HG02588 (cell line): ENCODE measurements at regions not wholly inside any gene's neighbourhood (a gene's known extent, or its start where the extent isn't known, plus 50 kb on each side); places are given as distances from the start of the nearest gene placed in this dataset.
A peak's percentile ranks its signal among the peaks of the same experiment; 100 is the strongest.
"Not testable (repeated sequence)": the region's sequence is repeated elsewhere in the genome, so short reads cannot be mapped to it uniquely, and the experiment has no call there.

Experiments used
- ATAC-seq: cut with Tn5 transposase; IDR thresholded peaks from one replicate; pipeline ENCODE4 v1.9.1; 2021; ENCODE audit warnings: mild to moderate bottlenecking, moderate library complexity; ENCODE audit not compliant: unreplicated experiment

GRCh38 chr21:25489673-25490072, 117.6 kb downstream of the MRPL39 start:
- ATAC-seq = no peak

- ATAC-seq = peak; percentile 63
These were observed 120.2 kb downstream of the MRPL39 start for GRCh38 chr21:25487046-25487594.

DNA sequence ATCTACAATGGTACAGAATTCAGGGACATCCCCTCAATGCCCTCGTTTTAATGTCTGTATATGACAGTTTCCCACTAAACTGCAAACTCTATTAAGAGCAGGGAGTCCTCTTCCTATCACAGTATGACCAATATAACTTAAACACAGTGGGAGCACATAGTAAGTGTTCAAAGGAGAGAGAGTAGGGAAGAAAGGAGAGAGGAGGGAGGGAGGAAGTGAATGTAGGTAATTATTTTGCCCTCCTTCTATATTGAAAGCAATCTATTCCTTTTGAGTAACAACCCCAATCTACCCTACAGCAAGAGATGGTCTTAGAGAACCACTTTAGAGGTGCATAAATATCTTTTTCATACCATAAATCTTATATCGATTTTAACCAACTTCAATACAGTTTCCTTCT, 121.4 kb downstream of the MRPL39 start:
- no peak for ATAC-seq

GRCh38 chr21:25467896-25468295, 139.4 kb downstream of the MRPL39 start:
- ATAC-seq = no peak

GRCh38 chr21:25467071-25467470, 140.2 kb downstream of the MRPL39 start:
- ATAC-seq = not testable (repeated sequence)

GRCh38 chr21:25466470-25466869, 140.8 kb downstream of the MRPL39 start:
- ATAC-seq = no peak

- no peak for ATAC-seq
These were observed 142.0 kb downstream of the MRPL39 start for GRCh38 chr21:25465263-25465662.

GRCh38 chr21:25464275-25464674, 143.0 kb downstream of the MRPL39 start:
- peak; percentile 43 for ATAC-seq

- peak; percentile 57 for ATAC-seq
These were observed 144.7 kb downstream of the MRPL39 start for GRCh38 chr21:25462517-25462971.

GRCh38 chr21:25461725-25462124, 145.6 kb downstream of the MRPL39 start:
- ATAC-seq = no peak

DNA sequence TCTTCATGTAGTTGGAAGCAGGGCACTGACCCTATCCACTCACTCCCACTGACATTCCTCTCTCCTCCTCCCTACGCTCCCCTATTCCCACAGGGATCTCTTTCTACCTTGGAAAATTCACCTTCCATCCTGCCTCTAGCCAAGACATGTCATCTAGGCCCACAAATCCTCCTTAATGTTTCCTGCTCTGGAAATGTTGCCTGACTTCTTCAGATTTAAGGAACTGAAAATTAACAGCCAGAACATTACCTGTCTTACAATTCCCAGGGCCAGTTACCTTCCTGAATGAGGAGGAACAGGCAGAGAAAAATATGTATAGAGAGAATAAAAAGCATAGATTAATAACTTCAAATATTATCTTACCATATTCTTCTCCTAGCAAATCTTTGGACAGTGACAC, 147.3 kb downstream of the MRPL39 start:
- no peak for ATAC-seq

DNA sequence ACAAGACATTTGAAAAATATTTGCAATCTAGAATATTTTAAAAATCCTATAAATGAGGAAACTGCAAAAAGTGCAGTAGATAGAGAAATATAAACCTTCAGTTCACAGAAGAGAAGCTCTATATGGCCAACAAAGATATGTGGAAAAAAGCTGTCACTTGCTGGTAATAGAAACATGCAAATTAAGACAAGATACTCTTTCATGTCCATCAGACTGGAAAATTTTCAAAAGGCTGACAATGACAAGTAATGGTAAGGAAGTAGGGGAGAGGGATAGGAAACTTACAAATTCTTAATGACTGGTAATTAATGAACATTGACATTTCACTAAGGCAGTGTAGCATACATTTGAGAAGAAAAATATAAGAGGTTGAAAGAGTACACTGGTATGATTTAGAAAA, 147.9 kb downstream of the MRPL39 start:
- ATAC-seq = no peak

GRCh38 chr21:25458484-25458883, 148.8 kb downstream of the MRPL39 start:
- ATAC-seq = no peak

DNA sequence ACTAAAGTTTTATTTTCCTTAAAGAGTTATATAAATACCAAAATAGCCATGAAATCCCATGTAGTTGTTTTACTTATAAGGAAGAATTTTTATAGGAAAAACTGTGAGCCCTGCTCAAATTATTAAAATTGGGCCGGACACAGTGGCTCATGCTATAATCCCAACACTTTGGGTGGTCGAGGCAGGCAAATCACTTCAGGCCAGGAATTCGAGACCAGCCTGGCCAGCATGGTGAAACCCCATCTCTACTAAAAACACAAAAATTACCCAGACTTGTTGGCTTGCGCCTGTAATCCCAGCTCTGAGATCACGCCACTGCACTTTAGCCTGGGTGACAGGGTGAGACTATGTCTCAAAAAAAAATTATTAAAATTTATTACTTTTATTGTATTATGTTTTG, 149.3 kb downstream of the MRPL39 start:
- no peak for ATAC-seq

- ATAC-seq = peak; percentile 59
These were observed 149.9 kb downstream of the MRPL39 start for GRCh38 chr21:25457411-25457810.

DNA sequence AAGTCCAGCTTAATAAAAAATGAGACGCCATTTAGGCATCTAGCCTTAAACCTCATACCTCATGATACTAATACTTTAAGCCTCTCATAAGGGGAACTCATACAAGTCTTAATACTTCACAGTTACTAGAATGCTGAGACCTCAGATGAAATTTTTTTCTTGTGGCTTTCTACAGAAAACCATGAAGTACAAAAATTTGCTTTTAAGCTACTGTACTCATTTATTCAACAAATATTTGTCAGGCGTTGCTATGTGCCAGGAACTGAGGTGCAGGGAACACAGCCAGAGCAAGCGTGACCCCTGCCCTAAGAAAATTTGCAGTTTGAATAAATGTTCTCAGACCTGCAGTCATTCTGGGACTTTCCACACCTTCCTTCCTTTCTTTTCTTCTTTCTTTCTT, 150.6 kb downstream of the MRPL39 start:
- ATAC-seq = peak; percentile 45

DNA sequence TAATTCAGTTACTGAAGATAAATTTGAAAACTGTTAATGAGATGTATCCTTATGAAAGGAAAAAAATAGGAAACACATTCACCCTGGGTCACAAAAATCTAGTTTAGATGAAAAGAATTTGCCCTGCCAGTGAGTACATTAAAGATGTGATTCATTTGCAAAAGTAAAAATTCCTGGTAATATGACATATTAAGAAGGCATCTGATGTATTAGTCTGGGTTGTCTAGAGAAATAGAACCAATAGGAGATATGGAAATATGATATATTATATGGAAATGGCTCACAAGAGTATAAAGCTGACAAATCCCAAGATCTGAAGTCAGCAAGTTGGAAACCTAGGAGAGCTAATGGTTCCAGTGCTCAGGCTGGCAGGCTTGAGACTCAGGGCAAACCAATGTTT, 153.8 kb downstream of the MRPL39 start:
- no peak for ATAC-seq

DNA sequence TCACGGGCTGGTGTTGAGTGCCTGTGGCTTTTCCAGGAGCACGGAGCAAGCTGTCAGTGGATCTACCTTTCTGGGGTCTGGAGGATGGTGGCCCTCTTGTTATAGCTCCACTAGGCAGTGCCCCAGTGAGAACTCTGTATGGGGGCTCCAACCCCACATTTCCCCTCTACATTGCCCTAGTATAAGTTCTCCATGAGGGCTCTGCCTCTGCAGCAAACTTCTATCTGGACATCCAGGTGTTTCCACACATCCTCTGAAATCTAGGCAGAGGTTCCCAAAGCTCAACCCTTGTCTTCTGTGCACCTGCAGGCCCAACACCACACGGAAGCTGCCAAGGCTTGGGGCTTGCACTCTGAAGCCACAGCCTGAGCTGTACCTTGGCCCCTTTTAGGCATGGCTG, 157.3 kb downstream of the MRPL39 start:
- no peak for ATAC-seq

DNA sequence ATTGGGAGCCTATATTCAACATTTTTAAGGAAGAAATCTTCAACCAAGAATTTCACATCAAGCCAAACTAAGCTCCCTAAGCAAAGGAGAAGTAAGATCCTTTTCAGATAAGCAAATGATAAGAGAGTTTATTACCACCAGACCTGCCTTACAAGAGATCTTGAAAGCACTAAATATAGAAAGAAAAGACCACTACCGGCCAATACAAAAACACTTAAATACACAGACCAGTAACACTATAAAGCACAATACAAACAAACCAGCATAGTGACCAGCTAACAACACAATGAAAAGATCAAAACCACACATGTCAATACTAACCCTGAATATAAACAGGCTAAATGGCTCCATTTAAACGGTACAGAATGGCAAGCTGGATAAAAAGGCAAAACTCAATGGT, 165.4 kb downstream of the MRPL39 start:
- ATAC-seq = no peak

GRCh38 chr21:25437465-25437864, 169.8 kb downstream of the MRPL39 start:
- not testable (repeated sequence) for ATAC-seq

GRCh38 chr21:25428537-25428936, 178.7 kb downstream of the MRPL39 start:
- ATAC-seq = peak; percentile 44

DNA sequence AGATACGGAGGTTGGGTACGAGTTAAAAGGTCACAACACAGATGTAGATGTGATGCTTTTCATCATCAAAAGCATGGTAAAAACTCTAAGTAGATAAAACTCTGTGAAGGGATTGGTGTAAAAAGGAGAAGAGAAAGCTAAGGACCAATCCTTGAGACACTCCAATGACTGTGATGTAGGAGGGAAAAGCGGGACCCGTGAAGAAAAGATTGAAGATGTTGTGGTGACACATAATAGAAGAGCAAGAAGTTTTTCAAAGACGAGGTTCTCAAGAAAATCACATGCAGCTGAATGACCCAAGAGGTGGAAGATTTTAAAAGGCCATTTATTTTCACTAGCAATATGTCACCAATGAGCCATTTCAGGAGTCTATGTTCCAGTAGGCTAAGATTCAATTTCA, 179.5 kb downstream of the MRPL39 start:
- ATAC-seq = no peak

DNA sequence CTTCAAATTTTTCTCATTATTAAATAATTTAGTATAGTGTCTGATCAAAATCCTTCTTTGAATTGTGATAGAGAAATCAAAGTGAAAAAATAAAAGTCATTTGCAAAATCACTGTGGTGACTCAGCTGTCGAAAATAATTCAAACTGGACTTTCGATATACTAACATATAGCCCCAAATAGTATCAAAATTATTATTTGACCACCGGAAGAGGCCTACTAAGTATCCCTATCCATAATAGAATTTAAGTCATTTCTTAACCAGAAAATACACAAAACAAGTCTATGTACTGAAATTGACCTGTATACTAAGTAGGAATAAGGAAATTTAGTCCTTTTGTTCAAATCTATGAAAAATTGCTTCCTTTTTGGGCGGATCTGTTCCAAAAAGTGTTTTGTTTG, 180.7 kb downstream of the MRPL39 start:
- no peak for ATAC-seq
